Suprapubic skin (tissue), 4 donors: ENCODE measurements at regions not wholly inside any gene's neighbourhood (a gene's known extent, or its start where the extent isn't known, plus 50 kb on each side); places are given as distances from the start of the nearest gene placed in this dataset.

ENCODE experiments used
- DNase-seq, 2 donors: peaks; one replicate each; pipeline ENCODE4 v3.0.0-alpha.2; 2019; ENCODE audit warnings: low spot score in 2 of 2
- H3K27ac ChIP-seq: fragments of 200-600 bp; sonication (generic); one replicate; pipeline ENCODE4 v1.5.1; 2019
- H3K27me3 ChIP-seq: fragments of 200-600 bp; sonication (generic); one replicate; pipeline ENCODE4 v1.5.1; 2019
- H3K36me3 ChIP-seq: fragments of 200-600 bp; sonication (generic); one replicate; pipeline ENCODE4 v1.5.1; 2019
- H3K4me1 ChIP-seq: fragments of 200-600 bp; sonication (generic); one replicate; pipeline ENCODE4 v1.5.1; 2019
- H3K4me3 ChIP-seq: fragments of 200-600 bp; sonication (generic); one replicate; pipeline ENCODE4 v1.5.1; 2019; ENCODE audit warnings: mild to moderate bottlenecking
- H3K9me3 ChIP-seq: fragments of 200-600 bp; sonication (generic); one replicate; pipeline ENCODE4 v1.5.1; 2019
- CTCF ChIP-seq, 2 donors: fragments of 200-600 bp in 1 of 2; fragments of 450-650 bp in 1 of 2; sonication (generic) in 1 of 2; IDR thresholded peaks; one replicate each; pipeline ENCODE4 v1.5.1; 2016 to 2019; ENCODE audit warnings: antibody characterized with exemption in 2 of 2, mild to moderate bottlenecking in 1 of 2, moderate library complexity in 1 of 2
- EP300 ChIP-seq: sonication (generic); formaldehyde crosslinking; IDR thresholded peaks from one replicate; pipeline ENCODE4 v1.6.1; 2017; ENCODE audit warnings: antibody characterized with exemption
- POLR2A ChIP-seq, 2 donors: fragments of 450-650 bp; IDR thresholded peaks; one replicate each; pipeline ENCODE4 v1.6.1; 2017; ENCODE audit warnings: antibody characterized with exemption in 2 of 2, mild to moderate bottlenecking in 2 of 2, moderate library complexity in 2 of 2
- POLR2AphosphoS5 ChIP-seq, 3 donors: sonication (generic); formaldehyde crosslinking; IDR thresholded peaks; one replicate each; pipeline ENCODE4 v1.6.1; 2017; ENCODE audit warnings: antibody characterized with exemption in 3 of 3
- WGBS: methylation state at CpG from one replicate; pipeline ENCODE4 v1.1.5; 2018; 5-methylcytosine and 5-hydroxymethylcytosine counted together

- Histone ChIP-seq H3K36me3 (no peaks in the 10 kb centered on the region), H3K9me3 (no peaks in the 10 kb centered on the region), H3K27me3 (no peaks in the 10 kb centered on the region), H3K4me1 (peaks cover 9% of the 10 kb centered on the region), H3K27ac (no peak overlapping the region), H3K4me3 (no peak overlapping the region)
- WGBS, result 89% methylated on average over 1 of the region's 1 CpG
- DNase-seq, result no peak
- TF ChIP-seq CTCF (IDR thresholded peaks at IDR 0.05) (no peak), POLR2AphosphoS5 (IDR thresholded peaks at IDR 0.05) (no peak), POLR2A (IDR thresholded peaks at IDR 0.05) (no peak), EP300 (no peak)
Measured at GRCh38 chr12:92340003-92340402, 194.4 kb upstream of the BTG1 start.

- Histone ChIP-seq H3K27ac (no peak overlapping the region), H3K4me3 (no peak overlapping the region), H3K9me3 (no peaks in the 10 kb centered on the region), H3K27me3 (no peaks in the 10 kb centered on the region), H3K4me1 (peaks cover 9% of the 10 kb centered on the region), H3K36me3 (no peaks in the 10 kb centered on the region)
- no peak for DNase-seq
- TF ChIP-seq EP300 (no peak), CTCF (IDR thresholded peaks at IDR 0.05) (no peak), POLR2A (IDR thresholded peaks at IDR 0.05) (no peak), POLR2AphosphoS5 (IDR thresholded peaks at IDR 0.05) (no peak)
- WGBS, result 98% methylated on average over 11 of the region's 13 CpGs
Measured at GRCh38 chr12:92339198-92339821, 193.7 kb upstream of the BTG1 start.

GRCh38 chr12:92338671-92339070 lies 193.0 kb upstream of the BTG1 start:
- TF ChIP-seq CTCF (IDR thresholded peaks at IDR 0.05) (no peak), POLR2A (IDR thresholded peaks at IDR 0.05) (no peak), POLR2AphosphoS5 (IDR thresholded peaks at IDR 0.05) (no peak), EP300 (no peak)
- Histone ChIP-seq H3K4me1 (peaks cover 9% of the 10 kb centered on the region), H3K9me3 (no peaks in the 10 kb centered on the region), H3K27me3 (no peaks in the 10 kb centered on the region), H3K4me3 (no peak overlapping the region), H3K36me3 (no peaks in the 10 kb centered on the region), H3K27ac (no peak overlapping the region)
- no peak for DNase-seq
- WGBS, result 32% methylated on average over 1 of the region's 1 CpG

- WGBS, result 99% methylated on average over 2 of the region's 2 CpGs
- TF ChIP-seq EP300 (no peak), POLR2AphosphoS5 (IDR thresholded peaks at IDR 0.05) (no peak), CTCF (IDR thresholded peaks at IDR 0.05) (no peak), POLR2A (IDR thresholded peaks at IDR 0.05) (no peak)
- H3K4me1 ChIP-seq, result peaks cover 9% of the 10 kb centered on the region
Measured at GRCh38 chr12:92338102-92338501, 192.5 kb upstream of the BTG1 start.

GRCh38 chr12:92337128-92337527 lies 191.5 kb upstream of the BTG1 start:
- Histone ChIP-seq H3K4me3 (no peak overlapping the region), H3K4me1 (peaks cover 9% of the 10 kb centered on the region), H3K27ac (no peak overlapping the region), H3K36me3 (no peaks in the 10 kb centered on the region), H3K27me3 (no peaks in the 10 kb centered on the region), H3K9me3 (no peaks in the 10 kb centered on the region)
- DNase-seq, result no peak
- WGBS, result 91% methylated on average over 4 of the region's 4 CpGs
- TF ChIP-seq CTCF (IDR thresholded peaks at IDR 0.05), result no peak
- TF ChIP-seq EP300, result no peak
- TF ChIP-seq POLR2A (IDR thresholded peaks at IDR 0.05), result no peak
- no peak for TF ChIP-seq POLR2AphosphoS5 (IDR thresholded peaks at IDR 0.05)

More at GRCh38 chr12:92338102-92338501, 192.5 kb upstream of the BTG1 start:
- Histone ChIP-seq H3K4me3 (no peak overlapping the region), H3K27me3 (no peaks in the 10 kb centered on the region), H3K36me3 (no peaks in the 10 kb centered on the region), H3K27ac (no peak overlapping the region), H3K9me3 (no peaks in the 10 kb centered on the region)
- DNase-seq, result no peak
